IMR-90 (cell line): ENCODE measurements at regions not wholly inside any gene's neighbourhood (a gene's known extent, or its start where the extent isn't known, plus 50 kb on each side); places are given as distances from the start of the nearest gene placed in this dataset.
A peak's percentile ranks its signal among the peaks of the same experiment; 100 is the strongest.

Experiments
- ATAC-seq: fragments of 200-7000 bp; cut with Tn5 transposase; 2 replicates; pipeline ENCODE4 v1.9.1; 2020; ENCODE audit warnings: low read depth, mild to moderate bottlenecking, moderate library complexity
- BruUV-seq: library from RNA; stranded (reverse); fragments of 400-500 nt; replicated peaks from 2 replicates; lab custom pipeline; 2021; lab: Mats Ljungman, UMichigan
- CTCF ChIA-PET: fragments of 300-600 bp; formaldehyde crosslinking; extraction: SDS; loops from one replicate; lab custom pipeline; 2021; ENCODE audit warnings: antibody characterized with exemption; lab: Yijun Ruan, JAX
- POLR2A ChIA-PET: fragments of 300-600 bp; sonication (Branson Sonifier 250); formaldehyde crosslinking; loops from one replicate; lab custom pipeline; 2022; ENCODE audit warnings: antibody characterized with exemption; ENCODE audit not compliant: unreplicated experiment; lab: Charles Lee
- DNase-seq: peaks from one replicate; pipeline ENCODE4 v3.0.0; 2013
- H2AFZ ChIP-seq: replicated peaks from 2 replicates; pipeline ENCODE3; 2013; ENCODE audit warnings: low read length, mild to moderate bottlenecking; ENCODE audit not compliant: poor library complexity
- H2AK5ac ChIP-seq: 2 replicates; pipeline ENCODE4 v1.6.1; 2013; ENCODE audit warnings: low read depth, low read length, inconsistent platforms
- H2AK9ac ChIP-seq: replicated peaks from 2 replicates; pipeline ENCODE3; 2013; ENCODE audit warnings: mild to moderate bottlenecking, low read depth, low read length, moderate library complexity; ENCODE audit not compliant: poor library complexity
- H2BK120ac ChIP-seq: 2 replicates; pipeline ENCODE4 v1.6.1; 2013; ENCODE audit warnings: low read depth, low read length, inconsistent platforms
- H2BK15ac ChIP-seq: 3 replicates; pipeline ENCODE4 v1.6.1; 2013; ENCODE audit warnings: low read depth, low read length, inconsistent platforms
- H2BK20ac ChIP-seq: 2 replicates; pipeline ENCODE4 v1.6.1; 2013; ENCODE audit warnings: low read depth, mild to moderate bottlenecking, inconsistent platforms, low read length, moderate library complexity
- H2BK5ac ChIP-seq: 2 replicates; pipeline ENCODE4 v1.6.1; 2013; ENCODE audit warnings: mild to moderate bottlenecking, low read depth, low read length, inconsistent platforms; ENCODE audit not compliant: poor library complexity, severe bottlenecking
- H3K14ac ChIP-seq: replicated peaks from 2 replicates; pipeline ENCODE4 v1.6.1; 2013; ENCODE audit warnings: low read depth, low read length, inconsistent platforms
- H3K18ac ChIP-seq: 2 replicates; pipeline ENCODE4 v1.6.1; 2013; ENCODE audit warnings: low read depth, low read length, control low read depth
- H3K23ac ChIP-seq: 2 replicates; pipeline ENCODE4 v1.6.1; 2013; ENCODE audit warnings: low read depth, low read length, inconsistent platforms
- H3K27ac ChIP-seq: 2 replicates; pipeline ENCODE4 v1.5.1; 2013; ENCODE audit warnings: mild to moderate bottlenecking, control low read depth, low read length; ENCODE audit not compliant: insufficient read depth
- H3K27me3 ChIP-seq: 2 replicates; pipeline ENCODE4 v1.6.1; 2013; ENCODE audit warnings: low read length; ENCODE audit not compliant: control insufficient read depth, insufficient read depth
- H3K36me3 ChIP-seq: 2 replicates; pipeline ENCODE4 v1.6.1; 2013; ENCODE audit warnings: low read length, mixed read lengths; ENCODE audit not compliant: control insufficient read depth, insufficient read depth
- H3K4ac ChIP-seq: 2 replicates; pipeline ENCODE4 v1.6.1; 2013; ENCODE audit warnings: low read depth, low read length, inconsistent platforms
- H3K4me1 ChIP-seq: 2 replicates; pipeline ENCODE4 v1.6.1; 2013; ENCODE audit warnings: low read length, mixed read lengths; ENCODE audit not compliant: control insufficient read depth, insufficient read depth
- H3K4me2 ChIP-seq: 2 replicates; pipeline ENCODE4 v1.6.1; 2013; ENCODE audit warnings: low read depth, mild to moderate bottlenecking, control low read depth, low read length, moderate library complexity
- H3K4me3 ChIP-seq: 2 replicates; pipeline ENCODE4 v1.5.1; 2013; ENCODE audit warnings: low read depth, mild to moderate bottlenecking, control low read depth, low read length, moderate library complexity; ENCODE audit not compliant: insufficient read depth
- H3K56ac ChIP-seq: 2 replicates; pipeline ENCODE4 v1.6.1; 2013; ENCODE audit warnings: low read length, inconsistent platforms; ENCODE audit not compliant: insufficient read depth; ENCODE audit errors: extremely low read depth
- H3K79me1 ChIP-seq, 2 experiments: 2 replicates each; pipeline ENCODE4 v1.6.1; 2013; ENCODE audit warnings: low read length in 2 of 2, inconsistent platforms in 1 of 2, low read depth in 1 of 2
- H3K9ac ChIP-seq: 2 replicates; pipeline ENCODE4 v1.6.1; 2013; ENCODE audit warnings: low read depth, low read length, control low read depth
- H3K9me1 ChIP-seq: 2 replicates; pipeline ENCODE4 v1.6.1; 2013; ENCODE audit warnings: low read length, inconsistent platforms; ENCODE audit not compliant: insufficient read depth
- H3K9me3 ChIP-seq: 2 replicates; pipeline ENCODE4 v1.6.1; 2013; ENCODE audit warnings: low read length; ENCODE audit not compliant: control insufficient read depth, insufficient read depth
- H4K20me1 ChIP-seq: 2 replicates; pipeline ENCODE4 v1.6.1; 2013; ENCODE audit warnings: low read length, inconsistent platforms; ENCODE audit not compliant: insufficient read depth
- H4K5ac ChIP-seq: 2 replicates; pipeline ENCODE4 v1.6.1; 2013; ENCODE audit warnings: mild to moderate bottlenecking, low read depth, low read length, control low read depth
- H4K8ac ChIP-seq, 2 experiments: 2 replicates each; pipeline ENCODE4 v1.6.1; 2013; ENCODE audit warnings: low read depth in 2 of 2, low read length in 2 of 2, control low read depth in 1 of 2, inconsistent platforms in 1 of 2
- H4K91ac ChIP-seq: 2 replicates; pipeline ENCODE4 v1.6.1; 2013; ENCODE audit warnings: low read depth, low read length, inconsistent platforms; ENCODE audit not compliant: insufficient read depth
- CEBPB ChIP-seq: IDR thresholded peaks from 2 replicates; pipeline ENCODE4 v1.6.1; 2012; ENCODE audit warnings: low read depth, low read length, improper control_type of control experiment
- CHD1 ChIP-seq: IDR thresholded peaks from 2 replicates; pipeline ENCODE4 v1.6.1; 2012; ENCODE audit warnings: low read depth, low read length, improper control_type of control experiment
- MAZ ChIP-seq: IDR thresholded peaks from 2 replicates; pipeline ENCODE4 v1.6.1; 2012; ENCODE audit warnings: low read depth, mild to moderate bottlenecking, low read length, improper control_type of control experiment, moderate library complexity, borderline replicate concordance
- RAD21 ChIP-seq: IDR thresholded peaks from 2 replicates; pipeline ENCODE4 v1.6.1; 2012; ENCODE audit warnings: low read length, improper control_type of control experiment
- WGBS, 2 experiments: methylation state at CpG; one replicate each; pipeline versions ENCODE4 v1.1.5 to v1.1.7; 2013; ENCODE audit warnings: missing lambda C conversion rate in 2 of 2; ENCODE audit not compliant: insufficient read length in 1 of 2; ENCODE audit errors: extremely low coverage in 2 of 2; 5-methylcytosine and 5-hydroxymethylcytosine counted together
- dilution Hi-C: fragments of 300-500 bp; cut with HindIII; formaldehyde crosslinking; loops from one replicate; pipeline ENCODE4 v1.14.3; 2018; ENCODE audit warnings: low sequenced_read_pairs; ENCODE audit not compliant: unreplicated experiment
- in situ Hi-C: fragments of 300-500 bp; cut with MboI; formaldehyde crosslinking; loops from 3 replicates; pipeline ENCODE4 v1.14.3; 2019; ENCODE audit warnings: low sequenced_read_pairs, inconsistent platforms, mixed read lengths
- intact Hi-C: fragments of 100-400 bp; cut with micrococcal nuclease; formaldehyde crosslinking; loops from 2 replicates; pipeline ENCODE4 v1.10.0; 2022

DNA sequence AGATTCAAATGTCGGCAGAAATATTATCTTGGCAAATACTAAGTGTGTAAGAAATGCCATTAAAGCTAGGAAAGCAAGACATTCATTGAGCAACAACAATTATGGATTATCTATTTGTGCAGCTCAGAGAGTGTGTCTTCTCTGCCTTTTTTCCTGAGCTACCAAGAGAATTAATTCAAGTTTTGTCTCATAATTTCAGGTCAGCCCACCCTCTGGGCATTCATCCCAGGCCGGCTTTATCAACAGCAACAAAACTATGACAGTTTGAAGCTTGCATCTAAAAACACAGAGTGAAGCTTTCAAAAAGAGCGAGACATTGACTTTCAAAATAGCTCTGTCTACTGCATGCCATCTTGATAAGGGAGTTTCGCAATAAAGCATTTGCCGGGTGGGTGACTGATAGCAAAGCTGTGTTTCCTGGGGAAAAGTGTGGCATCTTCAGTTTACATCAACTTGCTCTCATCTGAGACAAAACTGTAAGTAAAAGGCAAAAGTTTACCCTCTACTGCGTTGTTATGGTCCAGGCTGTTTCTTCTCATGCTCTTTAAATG, 182.4 kb downstream of the IRX1 start:
- Histone ChIP-seq H2BK5ac (no peak overlapping the region), H3K4me3 (no peak overlapping the region), H4K91ac (no peak overlapping the region), H3K23ac (no peak overlapping the region), H3K27ac (no peak overlapping the region), H4K8ac (no peak overlapping the region), H3K9me3 (peaks cover 25% of the 10 kb centered on the region), H3K14ac (no peak overlapping the region), H3K56ac (no peak overlapping the region), H3K9me1 (no peaks in the 10 kb centered on the region), H4K5ac (no peak overlapping the region), H3K36me3 (no peaks in the 10 kb centered on the region), H3K4me2 (no peak overlapping the region), H3K9ac (no peak overlapping the region), H2AK5ac (no peak overlapping the region), H3K18ac (no peak overlapping the region), H3K79me1 (no peaks in the 10 kb centered on the region), H3K4ac (no peak overlapping the region), H4K20me1 (no peaks in the 10 kb centered on the region), H2AK9ac (no peak overlapping the region), H2BK120ac (no peak overlapping the region), H3K4me1 (no peaks in the 10 kb centered on the region), H2BK20ac (no peak overlapping the region), H3K27me3 (no peaks in the 10 kb centered on the region), H2BK15ac (no peak overlapping the region), H2AFZ (no peak overlapping the region)
- dilution Hi-C loops (no loop called here), in situ Hi-C loops (no loop called here), intact Hi-C loops (no loop called here)
- BruUV-seq: no TSS peak
- ChIA-PET CTCF (no interaction called here), POLR2A (no interaction called here)
- WGBS, 2 experiments: no CpG with 5 or more reads among the region's 6 CpGs
- DNase-seq (no peak), ATAC-seq (no peak)
- no peak for TF ChIP-seq CHD1
- TF ChIP-seq MAZ: no peak
- peak; percentile 38; the same call in 1 of the 2 replicates for TF ChIP-seq CEBPB
- no peak for TF ChIP-seq RAD21
